GM23338 (cell line): ENCODE measurements at regions not wholly inside any gene's neighbourhood (a gene's known extent, or its start where the extent isn't known, plus 50 kb on each side); places are given as distances from the start of the nearest gene placed in this dataset.

Experiments
- ATAC-seq: fragments of 200-7000 bp; cut with Tn5 transposase; 3 replicates; pipeline ENCODE4 v1.9.1; 2020
- DNase-seq: peaks from one replicate; pipeline ENCODE4 v3.0.0-alpha.2; 2015; ENCODE audit warnings: low spot score
- H2AFZ ChIP-seq: fragments of 200-600 bp; sonication (generic); 2 replicates; pipeline ENCODE4 v1.8.0; 2016; ENCODE audit warnings: antibody characterized with exemption, mild to moderate bottlenecking, moderate library complexity
- H3F3A ChIP-seq: fragments of 200-600 bp; sonication (generic); replicated peaks from 2 replicates; pipeline ENCODE4 v1.8.0; 2017; ENCODE audit warnings: antibody characterized with exemption, mixed run types, low read depth
- H3K27ac ChIP-seq: fragments of 200-600 bp; sonication (generic); 2 replicates; pipeline ENCODE4 v1.6.1; 2016; ENCODE audit warnings: low read depth
- H3K27me3 ChIP-seq: fragments of 200-600 bp; sonication (generic); 2 replicates; pipeline ENCODE4 v1.8.0; 2016; ENCODE audit warnings: mild to moderate bottlenecking, mixed run types, moderate library complexity; ENCODE audit not compliant: insufficient read depth
- H3K36me3 ChIP-seq: fragments of 200-600 bp; sonication (generic); 2 replicates; pipeline ENCODE4 v1.8.0; 2016; ENCODE audit warnings: mild to moderate bottlenecking; ENCODE audit not compliant: insufficient read depth
- H3K4me1 ChIP-seq: fragments of 200-600 bp; sonication (generic); 2 replicates; pipeline ENCODE4 v1.8.0; 2016; ENCODE audit warnings: mild to moderate bottlenecking, moderate library complexity; ENCODE audit not compliant: insufficient read depth
- H3K4me2 ChIP-seq: fragments of 200-600 bp; sonication (generic); 2 replicates; pipeline ENCODE4 v1.7.1; 2017; ENCODE audit warnings: mixed run types
- H3K4me3 ChIP-seq: fragments of 200-600 bp; sonication (generic); 2 replicates; pipeline ENCODE4 v1.6.1; 2016; ENCODE audit warnings: mixed run types
- H3K79me2 ChIP-seq: fragments of 200-600 bp; sonication (generic); replicated peaks from 2 replicates; pipeline ENCODE4 v1.8.0; 2017; ENCODE audit warnings: mild to moderate bottlenecking; ENCODE audit not compliant: insufficient read depth
- H3K9me2 ChIP-seq: fragments of 200-600 bp; sonication (generic); 2 replicates; pipeline ENCODE4 v1.8.0; 2017; ENCODE audit not compliant: insufficient read depth
- H4K20me1 ChIP-seq: fragments of 200-600 bp; sonication (generic); replicated peaks from 2 replicates; pipeline ENCODE4 v1.8.0; 2017; ENCODE audit warnings: mild to moderate bottlenecking; ENCODE audit not compliant: insufficient read depth
- H3K27ac Mint-ChIP-seq: 2 replicates; pipeline ENCODE4 v1.8.0; 2020; ENCODE audit warnings: inconsistent platforms, mild to moderate bottlenecking, moderate library complexity, mixed read lengths
- H3K27me3 Mint-ChIP-seq: 3 replicates; pipeline ENCODE4 v1.8.0; 2022; ENCODE audit warnings: low read depth, mild to moderate bottlenecking, moderate library complexity, mixed read lengths, inconsistent platforms; ENCODE audit not compliant: insufficient read depth, poor library complexity
- H3K36me3 Mint-ChIP-seq: 3 replicates; pipeline ENCODE4 v1.8.0; 2021; ENCODE audit warnings: low read depth, mild to moderate bottlenecking, inconsistent platforms, moderate library complexity, mixed read lengths
- H3K4me1 Mint-ChIP-seq: 3 replicates; pipeline ENCODE4 v1.8.0; 2020; ENCODE audit warnings: mild to moderate bottlenecking, inconsistent platforms, mixed read lengths
- H3K4me3 Mint-ChIP-seq: 3 replicates; pipeline ENCODE4 v1.8.0; 2021; ENCODE audit warnings: moderate library complexity, mild to moderate bottlenecking, inconsistent platforms, mixed read lengths
- H3K9me3 Mint-ChIP-seq: 3 replicates; pipeline ENCODE4 v1.8.0; 2020; ENCODE audit warnings: moderate library complexity, mild to moderate bottlenecking, inconsistent platforms, mixed read lengths
- ETS1 ChIP-seq: IDR thresholded peaks from 2 replicates; pipeline ENCODE4 v1.6.1; 2016; ENCODE audit warnings: antibody characterized with exemption
- JUNB ChIP-seq: IDR thresholded peaks from one replicate; pipeline ENCODE4 v1.6.1; 2016; ENCODE audit warnings: antibody characterized with exemption; ENCODE audit not compliant: unreplicated experiment
- NANOG ChIP-seq: IDR thresholded peaks from 2 replicates; pipeline ENCODE4 v1.6.1; 2016; ENCODE audit warnings: antibody characterized with exemption, borderline replicate concordance
- POLR2AphosphoS5 ChIP-seq: IDR thresholded peaks from 2 replicates; pipeline ENCODE4 v1.6.1; 2016; ENCODE audit warnings: antibody characterized with exemption, low read depth
- STAT1 ChIP-seq: IDR thresholded peaks from one replicate; pipeline ENCODE4 v1.6.1; 2016; ENCODE audit warnings: antibody characterized with exemption; ENCODE audit not compliant: unreplicated experiment
- ZNF114 ChIP-seq: fragments of 250-450 bp; sonication (Bioruptor Pico); IDR thresholded peaks from 2 replicates; pipeline ENCODE4 v1.5.0; 2020; ENCODE audit warnings: mild to moderate bottlenecking, moderate library complexity
- ZNF462 ChIP-seq: fragments of 250-450 bp; sonication (Bioruptor Pico); IDR thresholded peaks from 2 replicates; pipeline ENCODE4 v1.5.0; 2020; ENCODE audit warnings: mild to moderate bottlenecking, moderate library complexity

- peaks cover 8% of the 10 kb centered on the region; the same call in 1 of the 3 replicates for H3K9me3 Mint-ChIP-seq
- Histone ChIP-seq H3K27me3 (no peaks in the 10 kb centered on the region), H3K4me2 (no peak overlapping the region), H2AFZ (no peak overlapping the region), H3K79me2 (no peaks in the 10 kb centered on the region), H4K20me1 (no peaks in the 10 kb centered on the region), H3K4me3 (no peak overlapping the region), H3K27ac (no peak overlapping the region), H3K4me1 (no peaks in the 10 kb centered on the region), H3F3A (no peaks in the 10 kb centered on the region), H3K36me3 (no peaks in the 10 kb centered on the region), H3K9me2 (peaks cover 12% of the 10 kb centered on the region; the same call in 1 of the 2 replicates)
- DNase-seq: no peak
- H3K27ac Mint-ChIP-seq: no peak overlapping the region
- no peaks in the 10 kb centered on the region for H3K27me3 Mint-ChIP-seq
- no peak overlapping the region for H3K4me3 Mint-ChIP-seq
- H3K4me1 Mint-ChIP-seq: no peaks in the 10 kb centered on the region
- ATAC-seq: no peak
- TF ChIP-seq JUNB (no peak), ZNF114 (CRISPR knock-in tag) (no peak), STAT1 (no peak), ZNF462 (CRISPR knock-in tag) (no peak), ETS1 (no peak), NANOG (no peak), POLR2AphosphoS5 (no peak)
- H3K36me3 Mint-ChIP-seq: no peaks in the 10 kb centered on the region
Measured at GRCh38 chr5:67380431-67380830, 183.8 kb upstream of the CD180 start.
